ENCODE measurements at regions not wholly inside any gene's neighbourhood (a gene's known extent, or its start where the extent isn't known, plus 50 kb on each side); places are given as distances from the start of the nearest gene placed in this dataset.
A peak's percentile ranks its signal among the peaks of the same experiment; 100 is the strongest.

DNA sequence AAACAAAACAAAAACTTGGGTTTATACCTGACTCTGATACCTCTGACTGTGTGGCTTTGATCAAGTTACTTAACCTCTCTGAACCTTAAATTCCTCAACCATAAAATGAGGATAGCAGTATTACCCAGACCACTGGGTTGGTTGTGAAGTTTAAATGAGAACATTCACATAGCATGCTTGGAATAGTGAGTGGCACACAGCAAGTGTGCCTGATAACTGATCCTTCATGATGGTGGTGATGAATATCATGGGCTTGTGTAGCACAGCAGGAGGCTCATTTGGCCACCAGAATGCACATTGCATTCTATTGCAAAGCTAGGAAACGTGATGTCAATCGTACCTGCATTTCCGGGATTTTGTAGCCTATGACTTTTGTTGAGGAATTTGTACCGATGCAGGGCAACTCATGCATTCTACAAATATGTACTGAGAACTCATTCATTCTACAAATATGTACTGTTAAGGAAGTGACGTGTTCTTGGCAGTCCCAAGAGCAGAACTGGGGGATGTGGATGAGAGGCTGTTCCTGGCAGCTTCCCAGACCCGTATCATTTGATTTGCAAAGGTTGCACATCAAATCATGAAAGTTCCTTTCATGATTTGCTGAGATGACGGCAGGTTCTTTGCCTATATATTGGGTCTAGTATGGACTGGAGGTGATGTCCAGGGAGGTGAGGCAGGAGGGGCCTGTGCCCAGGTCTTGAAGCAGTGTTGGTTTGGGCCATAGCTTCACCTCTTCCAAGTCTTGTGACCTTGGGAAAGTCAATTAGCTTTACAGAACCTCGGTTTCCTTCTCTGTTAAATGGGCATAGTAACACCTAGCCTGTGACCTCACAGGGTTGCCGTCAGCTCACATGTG is 94.6 kb upstream of the SMNDC1 start:
- POLR2A ChIA-PET: no interaction called here
- Histone ChIP-seq H3K36me3 (ENCODE audit: control insufficient read depth, insufficient read depth, low read length) (no peaks in the 10 kb centered on the region; the same call in 1 of the 2 replicates), H3K4me1 (peaks cover 59% of the 10 kb centered on the region), H3K4me3 (ENCODE audit: low read depth, low read length) (no peak overlapping the region), H3K9me3 (no peaks in the 10 kb centered on the region), H3K27me3 (replicated peaks; ENCODE audit: control insufficient read depth, insufficient read depth, low read length) (no peaks in the 10 kb centered on the region)
- TF ChIP-seq, protein P1, sequence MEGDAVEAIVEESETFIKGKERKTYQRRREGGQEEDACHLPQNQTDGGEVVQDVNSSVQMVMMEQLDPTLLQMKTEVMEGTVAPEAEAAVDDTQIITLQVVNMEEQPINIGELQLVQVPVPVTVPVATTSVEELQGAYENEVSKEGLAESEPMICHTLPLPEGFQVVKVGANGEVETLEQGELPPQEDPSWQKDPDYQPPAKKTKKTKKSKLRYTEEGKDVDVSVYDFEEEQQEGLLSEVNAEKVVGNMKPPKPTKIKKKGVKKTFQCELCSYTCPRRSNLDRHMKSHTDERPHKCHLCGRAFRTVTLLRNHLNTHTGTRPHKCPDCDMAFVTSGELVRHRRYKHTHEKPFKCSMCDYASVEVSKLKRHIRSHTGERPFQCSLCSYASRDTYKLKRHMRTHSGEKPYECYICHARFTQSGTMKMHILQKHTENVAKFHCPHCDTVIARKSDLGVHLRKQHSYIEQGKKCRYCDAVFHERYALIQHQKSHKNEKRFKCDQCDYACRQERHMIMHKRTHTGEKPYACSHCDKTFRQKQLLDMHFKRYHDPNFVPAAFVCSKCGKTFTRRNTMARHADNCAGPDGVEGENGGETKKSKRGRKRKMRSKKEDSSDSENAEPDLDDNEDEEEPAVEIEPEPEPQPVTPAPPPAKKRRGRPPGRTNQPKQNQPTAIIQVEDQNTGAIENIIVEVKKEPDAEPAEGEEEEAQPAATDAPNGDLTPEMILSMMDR (IDR thresholded peaks at IDR 0.05; ENCODE audit: insufficient read depth in 1 of 2, low read depth in 1 of 2, low read length in 1 of 2, severe bottlenecking in 1 of 2, unreplicated experiment in 1 of 2): no peak
- no peak for DNase-seq
- no TSS peak for BruUV-seq (replicated peaks)
- Mint-ChIP-seq H3K36me3 (ENCODE audit: insufficient read depth, unreplicated experiment) (peaks cover 7% of the 10 kb centered on the region), H3K4me1 (ENCODE audit: low read depth, unreplicated experiment) (peaks cover 36% of the 10 kb centered on the region), H3K4me3 (ENCODE audit: unreplicated experiment) (no peak overlapping the region), H3K27me3 (ENCODE audit: insufficient read depth, unreplicated experiment) (no peaks in the 10 kb centered on the region), H3K27ac (ENCODE audit: unreplicated experiment) (peak overlapping the region; percentile 43), H3K9me3 (ENCODE audit: unreplicated experiment) (no peaks in the 10 kb centered on the region)
- intact Hi-C loops (cut with micrococcal nuclease; ENCODE audit: unreplicated experiment): loop anchor here (5.0 kb wide), 1 partner anchor 98 kb away; the partner anchor contains the start of gene DUSP5
- CTCF ChIA-PET: no interaction called here

DNA sequence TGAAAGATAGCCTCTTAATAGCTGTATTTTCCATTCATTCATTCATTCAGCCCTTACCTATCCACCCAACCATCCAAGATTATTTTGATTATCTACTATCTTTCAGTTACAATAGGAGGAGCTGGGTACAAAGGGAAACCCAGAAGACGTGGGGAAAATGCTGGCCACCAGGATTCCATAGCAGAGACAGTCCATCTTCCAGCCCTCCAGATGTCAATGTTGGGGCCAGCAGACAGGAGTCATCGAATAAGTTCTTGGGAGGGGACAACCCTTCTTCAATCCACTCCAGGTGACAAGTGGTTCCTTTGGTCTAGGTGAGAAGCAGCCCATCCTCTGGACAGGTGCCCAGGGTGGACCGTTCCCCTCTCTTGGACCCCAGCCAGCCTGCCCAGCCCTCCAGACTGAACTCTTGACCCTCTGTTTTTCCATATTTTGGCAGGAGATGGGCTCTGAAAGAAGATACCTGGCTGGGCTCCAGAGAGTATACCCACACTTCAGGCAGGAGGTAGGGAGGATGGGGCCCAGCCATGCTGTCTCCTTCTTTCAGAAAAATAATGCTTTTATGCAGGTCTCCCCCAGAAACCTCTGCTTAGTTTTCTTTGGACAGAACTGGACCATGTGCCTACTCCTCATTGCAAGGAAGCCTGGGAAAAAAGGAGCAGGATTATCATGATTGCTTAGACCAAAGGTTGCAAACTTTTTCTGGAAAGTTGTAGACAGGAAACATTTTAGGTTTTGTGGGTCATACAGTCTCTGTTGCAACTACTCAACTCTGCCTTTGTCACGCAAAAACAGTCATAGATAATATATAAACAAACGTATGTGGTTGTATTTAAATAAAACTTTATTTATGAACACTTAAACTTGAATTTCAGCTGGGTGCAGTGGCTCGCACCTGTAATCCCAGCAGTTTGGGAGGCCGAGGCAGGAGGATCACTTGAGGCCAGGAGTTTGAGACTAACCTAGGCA is 95.5 kb upstream of the SMNDC1 start:
- TF ChIP-seq, protein P1 (IDR thresholded peaks at IDR 0.05; ENCODE audit: insufficient read depth in 1 of 2, low read depth in 1 of 2, low read length in 1 of 2, severe bottlenecking in 1 of 2, unreplicated experiment in 1 of 2): no peak
- POLR2A ChIA-PET: no interaction called here
- DNase-seq: no peak
- no TSS peak for BruUV-seq (replicated peaks)
- intact Hi-C loops (cut with micrococcal nuclease; ENCODE audit: unreplicated experiment): loop anchor here (5.0 kb wide), 1 partner anchor 97 kb away; the partner anchor contains the start of gene DUSP5
- H3K4me1 ChIP-seq: peaks cover 58% of the 10 kb centered on the region
- no peaks in the 10 kb centered on the region for H3K27me3 ChIP-seq (replicated peaks; ENCODE audit: control insufficient read depth, insufficient read depth, low read length)
- Mint-ChIP-seq H3K9me3 (ENCODE audit: unreplicated experiment) (no peaks in the 10 kb centered on the region), H3K27me3 (ENCODE audit: insufficient read depth, unreplicated experiment) (no peaks in the 10 kb centered on the region), H3K4me1 (ENCODE audit: low read depth, unreplicated experiment) (peaks cover 34% of the 10 kb centered on the region), H3K4me3 (ENCODE audit: unreplicated experiment) (no peak overlapping the region), H3K36me3 (ENCODE audit: insufficient read depth, unreplicated experiment) (peaks cover 7% of the 10 kb centered on the region), H3K27ac (ENCODE audit: unreplicated experiment) (no peak overlapping the region)
- CTCF ChIA-PET: no interaction called here
- no peak overlapping the region for H3K4me3 ChIP-seq (ENCODE audit: low read depth, low read length)
- no peaks in the 10 kb centered on the region for H3K9me3 ChIP-seq
- no peaks in the 10 kb centered on the region; the same call in 1 of the 2 replicates for H3K36me3 ChIP-seq (ENCODE audit: control insufficient read depth, insufficient read depth, low read length)

DNA sequence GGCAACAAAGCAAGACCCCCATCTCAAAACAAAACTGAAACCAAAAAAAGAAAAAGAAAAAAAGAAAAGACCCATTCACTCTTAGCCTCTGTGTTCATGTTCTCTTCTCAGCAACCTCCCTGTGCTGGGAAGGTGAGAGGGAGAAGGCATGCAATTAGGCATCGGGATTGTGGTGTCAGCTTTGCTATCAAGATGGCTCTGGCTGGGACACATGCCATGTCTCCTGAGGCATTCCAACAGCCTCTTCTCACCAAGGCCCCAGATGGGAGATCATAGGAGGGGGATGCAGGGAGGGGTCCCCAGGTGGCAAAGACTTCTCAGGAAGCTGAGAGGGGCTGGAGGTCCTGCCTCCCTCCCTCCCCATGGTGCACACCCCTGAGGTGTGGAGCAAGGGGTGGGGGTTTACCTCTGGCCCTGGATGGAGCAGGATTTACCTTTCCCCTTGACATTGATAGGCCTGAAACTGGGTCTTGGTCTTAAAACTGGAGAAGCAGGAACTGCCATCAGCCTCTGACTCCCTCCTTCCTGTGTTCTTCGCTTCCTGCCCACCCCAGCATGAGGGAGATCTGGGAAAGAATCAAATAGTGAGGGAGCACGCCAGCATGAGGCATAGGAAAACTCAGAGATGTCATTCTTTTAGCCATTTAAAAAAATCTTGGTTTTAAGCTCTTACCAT is 96.2 kb upstream of the DUSP5 start:
- intact Hi-C loops (cut with micrococcal nuclease; ENCODE audit: unreplicated experiment): no loop called here
- H3K27ac Mint-ChIP-seq (ENCODE audit: unreplicated experiment): no peak overlapping the region
- no peak overlapping the region for H3K4me3 Mint-ChIP-seq (ENCODE audit: unreplicated experiment)
- H3K27me3 Mint-ChIP-seq (ENCODE audit: insufficient read depth, unreplicated experiment): no peaks in the 10 kb centered on the region
- Histone ChIP-seq H3K4me3 (ENCODE audit: low read depth, low read length) (no peak overlapping the region), H3K36me3 (ENCODE audit: control insufficient read depth, insufficient read depth, low read length) (no peaks in the 10 kb centered on the region; the same call in 1 of the 2 replicates), H3K4me1 (peaks cover 58% of the 10 kb centered on the region), H3K27me3 (replicated peaks; ENCODE audit: control insufficient read depth, insufficient read depth, low read length) (no peaks in the 10 kb centered on the region), H3K9me3 (no peaks in the 10 kb centered on the region)
- H3K4me1 Mint-ChIP-seq (ENCODE audit: low read depth, unreplicated experiment): peaks cover 25% of the 10 kb centered on the region
- TF ChIP-seq, protein P1 (IDR thresholded peaks at IDR 0.05; ENCODE audit: insufficient read depth in 1 of 2, low read depth in 1 of 2, low read length in 1 of 2, severe bottlenecking in 1 of 2, unreplicated experiment in 1 of 2): no peak
- no peaks in the 10 kb centered on the region for H3K9me3 Mint-ChIP-seq (ENCODE audit: unreplicated experiment)
- BruUV-seq (replicated peaks): no TSS peak
- peaks cover 7% of the 10 kb centered on the region for H3K36me3 Mint-ChIP-seq (ENCODE audit: insufficient read depth, unreplicated experiment)
- no peak for DNase-seq
- CTCF ChIA-PET: no interaction called here
- POLR2A ChIA-PET: no interaction called here

Measured in Caco-2 (cell line).